ENCODE measurements at regions not wholly inside any gene's neighbourhood (a gene's known extent, or its start where the extent isn't known, plus 50 kb on each side); places are given as distances from the start of the nearest gene placed in this dataset.

GRCh38 chr10:83942410-83942809, 196.9 kb upstream of the GHITM start:
- TF ChIP-seq, protein P1, sequence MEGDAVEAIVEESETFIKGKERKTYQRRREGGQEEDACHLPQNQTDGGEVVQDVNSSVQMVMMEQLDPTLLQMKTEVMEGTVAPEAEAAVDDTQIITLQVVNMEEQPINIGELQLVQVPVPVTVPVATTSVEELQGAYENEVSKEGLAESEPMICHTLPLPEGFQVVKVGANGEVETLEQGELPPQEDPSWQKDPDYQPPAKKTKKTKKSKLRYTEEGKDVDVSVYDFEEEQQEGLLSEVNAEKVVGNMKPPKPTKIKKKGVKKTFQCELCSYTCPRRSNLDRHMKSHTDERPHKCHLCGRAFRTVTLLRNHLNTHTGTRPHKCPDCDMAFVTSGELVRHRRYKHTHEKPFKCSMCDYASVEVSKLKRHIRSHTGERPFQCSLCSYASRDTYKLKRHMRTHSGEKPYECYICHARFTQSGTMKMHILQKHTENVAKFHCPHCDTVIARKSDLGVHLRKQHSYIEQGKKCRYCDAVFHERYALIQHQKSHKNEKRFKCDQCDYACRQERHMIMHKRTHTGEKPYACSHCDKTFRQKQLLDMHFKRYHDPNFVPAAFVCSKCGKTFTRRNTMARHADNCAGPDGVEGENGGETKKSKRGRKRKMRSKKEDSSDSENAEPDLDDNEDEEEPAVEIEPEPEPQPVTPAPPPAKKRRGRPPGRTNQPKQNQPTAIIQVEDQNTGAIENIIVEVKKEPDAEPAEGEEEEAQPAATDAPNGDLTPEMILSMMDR (IDR thresholded peaks at IDR 0.05), result no peak
- TF ChIP-seq POLR2A (IDR thresholded peaks at IDR 0.05), result no peak
